ENCODE measurements at regions not wholly inside any gene's neighbourhood (a gene's known extent, or its start where the extent isn't known, plus 50 kb on each side); places are given as distances from the start of the nearest gene placed in this dataset.
"Not testable (repeated sequence)": the region's sequence is repeated elsewhere in the genome, so short reads cannot be mapped to it uniquely, and the experiment has no call there.

GRCh38 chr5:102154791-102155605 lies 141.1 kb downstream of the SLCO4C1 start:
- not testable (repeated sequence) for ATAC-seq

DNA sequence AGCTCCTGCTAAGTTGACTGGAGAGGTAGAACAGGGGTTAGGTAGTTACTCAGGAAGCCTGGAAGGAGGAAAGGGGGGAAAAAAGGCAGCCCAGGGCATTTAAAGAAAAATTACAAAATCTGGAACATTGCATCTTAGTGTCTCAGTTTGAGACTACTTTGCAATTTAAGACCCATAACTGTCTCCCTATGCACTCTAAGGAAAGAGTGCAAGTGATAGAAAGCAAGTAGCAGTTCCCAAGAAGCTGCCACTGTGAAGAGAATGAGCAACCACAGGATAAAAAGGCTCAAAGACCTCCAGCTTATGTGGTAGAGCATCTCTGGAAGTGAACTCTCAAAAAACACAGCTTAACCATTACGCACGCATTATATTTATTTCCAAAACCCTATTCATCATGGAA lies 141.8 kb downstream of the SLCO4C1 start:
- ATAC-seq, result no peak
- TF ChIP-seq ZFP30 (CRISPR knock-in tag; IDR thresholded peaks at IDR 0.05) (no peak), ESRRG (CRISPR knock-in tag; IDR thresholded peaks at IDR 0.05) (no peak), ZNF70 (CRISPR knock-in tag; IDR thresholded peaks at IDR 0.05) (no peak), BACH2 (CRISPR knock-in tag; IDR thresholded peaks at IDR 0.05; ENCODE audit: borderline replicate concordance) (no peak), OSR1 (CRISPR knock-in tag; IDR thresholded peaks at IDR 0.05) (no peak), RARB (CRISPR knock-in tag; IDR thresholded peaks at IDR 0.05) (no peak), ARNTL (CRISPR knock-in tag; IDR thresholded peaks at IDR 0.05; ENCODE audit: borderline replicate concordance, low read depth) (no peak), POU6F1 (CRISPR knock-in tag; IDR thresholded peaks at IDR 0.05; ENCODE audit: borderline replicate concordance, low read depth) (no peak), TSHZ2 (CRISPR knock-in tag; IDR thresholded peaks at IDR 0.05) (no peak), ZFP3 (CRISPR knock-in tag; IDR thresholded peaks at IDR 0.05) (no peak), TOX (CRISPR knock-in tag; IDR thresholded peaks at IDR 0.05; ENCODE audit: borderline replicate concordance) (no peak), PATZ1 (CRISPR knock-in tag; IDR thresholded peaks at IDR 0.05; ENCODE audit: borderline replicate concordance) (no peak), GLIS3 (CRISPR knock-in tag; IDR thresholded peaks at IDR 0.05) (no peak), ISL1 (CRISPR knock-in tag; IDR thresholded peaks at IDR 0.05) (no peak)
- TF ChIP-seq, protein P1, sequence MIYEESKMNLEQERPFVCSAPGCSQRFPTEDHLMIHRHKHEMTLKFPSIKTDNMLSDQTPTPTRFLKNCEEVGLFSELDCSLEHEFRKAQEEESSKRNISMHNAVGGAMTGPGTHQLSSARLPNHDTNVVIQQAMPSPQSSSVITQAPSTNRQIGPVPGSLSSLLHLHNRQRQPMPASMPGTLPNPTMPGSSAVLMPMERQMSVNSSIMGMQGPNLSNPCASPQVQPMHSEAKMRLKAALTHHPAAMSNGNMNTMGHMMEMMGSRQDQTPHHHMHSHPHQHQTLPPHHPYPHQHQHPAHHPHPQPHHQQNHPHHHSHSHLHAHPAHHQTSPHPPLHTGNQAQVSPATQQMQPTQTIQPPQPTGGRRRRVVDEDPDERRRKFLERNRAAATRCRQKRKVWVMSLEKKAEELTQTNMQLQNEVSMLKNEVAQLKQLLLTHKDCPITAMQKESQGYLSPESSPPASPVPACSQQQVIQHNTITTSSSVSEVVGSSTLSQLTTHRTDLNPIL (CRISPR knock-in tag; IDR thresholded peaks at IDR 0.05; ENCODE audit: low read depth), result no peak

GRCh38 chr5:102153003-102153759 lies 142.9 kb downstream of the SLCO4C1 start:
- ATAC-seq, result peak; percentile 86
- no peak for TF ChIP-seq OSR1 (CRISPR knock-in tag; IDR thresholded peaks at IDR 0.05)

DNA sequence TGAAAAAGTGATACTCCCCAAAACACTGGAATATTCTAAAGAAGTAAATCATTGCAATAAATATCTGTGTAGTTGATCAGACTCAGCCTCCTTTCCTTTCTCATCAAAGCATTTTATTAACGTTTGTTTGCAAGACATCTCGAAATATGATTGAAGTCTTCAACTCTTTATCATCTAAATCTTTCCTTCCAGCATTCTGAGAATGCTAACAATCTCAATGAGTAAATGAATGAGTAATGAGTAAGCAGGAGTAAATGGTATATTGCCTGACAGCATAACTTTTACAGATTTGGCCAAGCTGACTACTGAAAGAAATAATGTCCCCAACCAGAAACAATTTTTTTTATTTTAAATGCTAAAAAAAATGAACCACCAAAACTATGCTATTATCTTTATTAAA lies 157.1 kb downstream of the SLCO4C1 start:
- TF ChIP-seq PATZ1 (CRISPR knock-in tag; IDR thresholded peaks at IDR 0.05; ENCODE audit: borderline replicate concordance) (no peak), TOX (CRISPR knock-in tag; IDR thresholded peaks at IDR 0.05; ENCODE audit: borderline replicate concordance) (no peak), ZC3H10 (CRISPR knock-in tag; IDR thresholded peaks at IDR 0.05) (no peak), ZNF8 (CRISPR knock-in tag; IDR thresholded peaks at IDR 0.05) (no peak), ARNTL (CRISPR knock-in tag; IDR thresholded peaks at IDR 0.05; ENCODE audit: borderline replicate concordance, low read depth) (no peak), GLIS3 (CRISPR knock-in tag; IDR thresholded peaks at IDR 0.05) (peak; percentile 47; the same call in 1 of the 2 replicates), ESRRG (CRISPR knock-in tag; IDR thresholded peaks at IDR 0.05) (no peak), CSRNP3 (CRISPR knock-in tag; IDR thresholded peaks at IDR 0.05) (no peak), RARB (CRISPR knock-in tag; IDR thresholded peaks at IDR 0.05) (no peak), ISL1 (CRISPR knock-in tag; IDR thresholded peaks at IDR 0.05) (peak; percentile 90), CSDC2 (CRISPR knock-in tag; IDR thresholded peaks at IDR 0.05) (no peak)
- TF ChIP-seq, protein P1 (CRISPR knock-in tag; IDR thresholded peaks at IDR 0.05; ENCODE audit: low read depth), result 0 out of 2 replicates have a peak, but pooled peaks have one; percentile 51
- ATAC-seq, result no peak
